Lower lobe of right lung (tissue), 2 donors: ENCODE measurements at regions not wholly inside any gene's neighbourhood (a gene's known extent, or its start where the extent isn't known, plus 50 kb on each side); places are given as distances from the start of the nearest gene placed in this dataset.

Experiments
- ATAC-seq, 2 donors: fragments of 200-7000 bp; cut with Tn5 transposase; one replicate each; pipeline ENCODE4 v1.9.1; 2020 to 2022; ENCODE audit warnings: mild to moderate bottlenecking in 2 of 2, moderate library complexity in 2 of 2
- DNase-seq: peaks from one replicate; pipeline ENCODE4 v3.0.0-alpha.2; 2020
- H3K27ac ChIP-seq: fragments of 200-600 bp; one replicate; pipeline ENCODE4 v1.8.0; 2022
- H3K27me3 ChIP-seq: fragments of 200-600 bp; one replicate; pipeline ENCODE4 v1.8.0; 2022; ENCODE audit warnings: low read depth
- H3K36me3 ChIP-seq: fragments of 200-600 bp; one replicate; pipeline ENCODE4 v1.8.0; 2022; ENCODE audit warnings: mild to moderate bottlenecking
- H3K4me1 ChIP-seq: fragments of 200-600 bp; one replicate; pipeline ENCODE4 v1.8.0; 2022
- H3K4me3 ChIP-seq: fragments of 200-600 bp; one replicate; pipeline ENCODE4 v1.8.0; 2022; ENCODE audit warnings: mild to moderate bottlenecking
- H3K9me3 ChIP-seq: fragments of 200-600 bp; one replicate; pipeline ENCODE4 v1.8.0; 2022
- CTCF ChIP-seq: fragments of 200-600 bp; IDR thresholded peaks from one replicate; pipeline ENCODE4 v1.8.0; 2022; ENCODE audit warnings: antibody characterized with exemption, mild to moderate bottlenecking
- intact Hi-C: fragments of 100-400 bp; cut with DNase I; formaldehyde crosslinking; loops from one replicate; pipeline ENCODE4 v1.11.0; 2022
- donor health status: DM: no; HTN: yes; CAD: no; lungs with severe emphysema.

GRCh38 chr6:33926451-33926850 lies 122.6 kb upstream of the MLN start:
- Histone ChIP-seq H3K27me3 (no peaks in the 10 kb centered on the region), H3K4me1 (no peaks in the 10 kb centered on the region), H3K27ac (no peak overlapping the region), H3K36me3 (no peaks in the 10 kb centered on the region), H3K9me3 (no peaks in the 10 kb centered on the region), H3K4me3 (no peak overlapping the region)
- TF ChIP-seq CTCF, result no peak
- intact Hi-C loops, result no loop called here
- ATAC-seq (no peak), DNase-seq (no peak)

GRCh38 chr6:33925936-33926335 lies 122.1 kb upstream of the MLN start:
- intact Hi-C loops, result no loop called here
- no peak for DNase-seq
- Histone ChIP-seq H3K4me3 (no peak overlapping the region), H3K36me3 (no peaks in the 10 kb centered on the region), H3K9me3 (no peaks in the 10 kb centered on the region), H3K27ac (no peak overlapping the region), H3K4me1 (no peaks in the 10 kb centered on the region), H3K27me3 (no peaks in the 10 kb centered on the region)
- no peak for TF ChIP-seq CTCF
- no peak for ATAC-seq

- no peak for ATAC-seq
- no peaks in the 10 kb centered on the region for H3K36me3 ChIP-seq
- H3K4me3 ChIP-seq, result no peak overlapping the region
- H3K4me1 ChIP-seq, result no peaks in the 10 kb centered on the region
- H3K27ac ChIP-seq, result no peak overlapping the region
- no peaks in the 10 kb centered on the region for H3K27me3 ChIP-seq
- DNase-seq, result no peak
- intact Hi-C loops, result no loop called here
- TF ChIP-seq CTCF, result no peak
- no peaks in the 10 kb centered on the region for H3K9me3 ChIP-seq
These were observed 121.4 kb upstream of the MLN start for GRCh38 chr6:33925210-33925609.

- intact Hi-C loops, result no loop called here
- ATAC-seq, result no peak
- Histone ChIP-seq H3K4me3 (no peak overlapping the region), H3K27ac (no peak overlapping the region), H3K27me3 (no peaks in the 10 kb centered on the region), H3K9me3 (no peaks in the 10 kb centered on the region), H3K36me3 (no peaks in the 10 kb centered on the region), H3K4me1 (no peaks in the 10 kb centered on the region)
- DNase-seq, result no peak
- TF ChIP-seq CTCF, result no peak
These were observed 120.9 kb upstream of the MLN start for GRCh38 chr6:33924681-33925080.

GRCh38 chr6:33923857-33924514 lies 120.2 kb upstream of the MLN start:
- intact Hi-C loops, result no loop called here
- H3K4me3 ChIP-seq, result no peak overlapping the region
- no peak for TF ChIP-seq CTCF
- ATAC-seq, result no peak
- H3K27me3 ChIP-seq, result no peaks in the 10 kb centered on the region
- no peaks in the 10 kb centered on the region for H3K9me3 ChIP-seq
- H3K36me3 ChIP-seq, result no peaks in the 10 kb centered on the region
- no peaks in the 10 kb centered on the region for H3K4me1 ChIP-seq
- no peak for DNase-seq
- H3K27ac ChIP-seq, result no peak overlapping the region

GRCh38 chr6:33921745-33922144 lies 117.9 kb upstream of the MLN start:
- intact Hi-C loops, result no loop called here
- Histone ChIP-seq H3K27ac (no peak overlapping the region), H3K4me3 (no peak overlapping the region), H3K27me3 (no peaks in the 10 kb centered on the region), H3K9me3 (no peaks in the 10 kb centered on the region), H3K36me3 (no peaks in the 10 kb centered on the region), H3K4me1 (no peaks in the 10 kb centered on the region)
- no peak for ATAC-seq
- no peak for DNase-seq
- no peak for TF ChIP-seq CTCF
